H9 (cell line): ENCODE measurements at regions not wholly inside any gene's neighbourhood (a gene's known extent, or its start where the extent isn't known, plus 50 kb on each side); places are given as distances from the start of the nearest gene placed in this dataset.

Experiments used
- DNase-seq: peaks from one replicate; pipeline ENCODE4 v3.0.0-alpha.2; 2017
- H2AFZ ChIP-seq: one replicate; pipeline ENCODE4 v1.6.1; 2013; ENCODE audit warnings: mild to moderate bottlenecking, low read length, control low read depth, moderate library complexity
- H2AK5ac ChIP-seq: 2 replicates; pipeline ENCODE4 v1.6.1; 2013; ENCODE audit warnings: low read length, control low read depth, mixed read lengths; ENCODE audit not compliant: insufficient read length
- H2BK120ac ChIP-seq: one replicate; pipeline ENCODE4 v1.6.1; 2013; ENCODE audit warnings: low read depth, mild to moderate bottlenecking, low read length, control low read depth, inconsistent platforms; ENCODE audit not compliant: poor library complexity, severe bottlenecking
- H2BK12ac ChIP-seq: 2 replicates; pipeline ENCODE4 v1.6.1; 2013; ENCODE audit warnings: low read length, control low read depth, mixed read lengths, low read depth; ENCODE audit not compliant: insufficient read length
- H2BK15ac ChIP-seq: 2 replicates; pipeline ENCODE4 v1.6.1; 2013; ENCODE audit warnings: low read depth, low read length, control low read depth
- H2BK20ac ChIP-seq: one replicate; pipeline ENCODE4 v1.6.1; 2013; ENCODE audit warnings: low read depth, mild to moderate bottlenecking, low read length, control low read depth, inconsistent platforms; ENCODE audit not compliant: poor library complexity, severe bottlenecking
- H2BK5ac ChIP-seq: 2 replicates; pipeline ENCODE4 v1.6.1; 2013; ENCODE audit warnings: low read length, control low read depth, mixed read lengths; ENCODE audit not compliant: insufficient read length
- H3K14ac ChIP-seq: 2 replicates; pipeline ENCODE4 v1.6.1; 2013; ENCODE audit warnings: low read length, control low read depth; ENCODE audit not compliant: insufficient read depth
- H3K18ac ChIP-seq: 2 replicates; pipeline ENCODE4 v1.6.1; 2013; ENCODE audit warnings: low read depth, mild to moderate bottlenecking, mixed read lengths, low read length, control low read depth; ENCODE audit not compliant: insufficient read length
- H3K23ac ChIP-seq: 2 replicates; pipeline ENCODE4 v1.6.1; 2013; ENCODE audit warnings: low read length, control low read depth, mixed read lengths, low read depth; ENCODE audit not compliant: insufficient read length
- H3K23me2 ChIP-seq: 2 replicates; pipeline ENCODE4 v1.6.1; 2013; ENCODE audit warnings: low read depth, mild to moderate bottlenecking, mixed read lengths, low read length, control low read depth; ENCODE audit not compliant: insufficient read length, poor library complexity, severe bottlenecking
- H3K27ac ChIP-seq: 2 replicates; pipeline ENCODE4 v1.5.1; 2013; ENCODE audit warnings: low read length, control low read depth, mixed read lengths, low read depth; ENCODE audit not compliant: insufficient read length
- H3K27me3 ChIP-seq: 2 replicates; pipeline ENCODE4 v1.6.1; 2013; ENCODE audit warnings: low read length, control low read depth, inconsistent platforms; ENCODE audit not compliant: insufficient read depth
- H3K4ac ChIP-seq: 2 replicates; pipeline ENCODE4 v1.6.1; 2013; ENCODE audit warnings: low read depth, mild to moderate bottlenecking, control low read depth, inconsistent platforms, low read length, moderate library complexity
- H3K4me1 ChIP-seq: 2 replicates; pipeline ENCODE4 v1.6.1; 2013; ENCODE audit warnings: low read length, control low read depth, inconsistent platforms; ENCODE audit not compliant: insufficient read depth
- H3K4me2 ChIP-seq: 2 replicates; pipeline ENCODE4 v1.6.1; 2013; ENCODE audit warnings: low read length, control low read depth, mixed read lengths; ENCODE audit not compliant: insufficient read length, insufficient read depth
- H3K56ac ChIP-seq: 2 replicates; pipeline ENCODE4 v1.6.1; 2013; ENCODE audit warnings: low read depth, mild to moderate bottlenecking, mixed read lengths, low read length, control low read depth; ENCODE audit not compliant: insufficient read length
- H3K79me1 ChIP-seq: 2 replicates; pipeline ENCODE4 v1.6.1; 2013; ENCODE audit warnings: low read depth, mild to moderate bottlenecking, moderate library complexity, low read length, control low read depth, inconsistent platforms; ENCODE audit not compliant: insufficient read depth, poor library complexity, severe bottlenecking
- H3K79me2 ChIP-seq: 2 replicates; pipeline ENCODE4 v1.6.1; 2013; ENCODE audit warnings: low read length, control low read depth, inconsistent platforms; ENCODE audit not compliant: insufficient read depth
- H3K9ac ChIP-seq: 2 replicates; pipeline ENCODE4 v1.6.1; 2013; ENCODE audit warnings: low read length, control low read depth, mixed read lengths; ENCODE audit not compliant: insufficient read length; ENCODE audit errors: extremely low read depth
- H3K9me3 ChIP-seq: one replicate; pipeline ENCODE4 v1.6.1; 2013; ENCODE audit warnings: low read depth, low read length, inconsistent platforms; ENCODE audit not compliant: control insufficient read depth
- H3T11ph ChIP-seq: one replicate; pipeline ENCODE4 v1.6.1; 2013; ENCODE audit warnings: mild to moderate bottlenecking, low read length, control low read depth, inconsistent platforms
- H4K20me1 ChIP-seq: one replicate; pipeline ENCODE4 v1.6.1; 2013; ENCODE audit not compliant: control insufficient read depth, insufficient read length, insufficient read depth
- H4K5ac ChIP-seq: 2 replicates; pipeline ENCODE4 v1.6.1; 2013; ENCODE audit warnings: low read depth, mild to moderate bottlenecking, mixed read lengths, low read length, control low read depth; ENCODE audit not compliant: insufficient read length
- H4K8ac ChIP-seq: replicated peaks from 2 replicates; pipeline ENCODE4 v1.6.1; 2013; ENCODE audit warnings: low read length, control low read depth, mixed read lengths, low read depth; ENCODE audit not compliant: insufficient read length
- H4K91ac ChIP-seq: 2 replicates; pipeline ENCODE4 v1.6.1; 2013; ENCODE audit warnings: low read depth, mild to moderate bottlenecking, moderate library complexity, mixed read lengths, low read length, control low read depth; ENCODE audit not compliant: insufficient read length
- H3K27ac Mint-ChIP-seq, 3 experiments: 2 replicates in 2 of 3; 3 replicates in 1 of 3; pipeline ENCODE4 v1.8.0; 2020 to 2021; ENCODE audit warnings: mixed read lengths in 3 of 3, mild to moderate bottlenecking in 1 of 3, moderate library complexity in 1 of 3
- H3K27me3 Mint-ChIP-seq: 2 replicates; pipeline ENCODE4 v1.8.0; 2021; ENCODE audit warnings: low read depth, mild to moderate bottlenecking, moderate library complexity, mixed read lengths
- H3K36me3 Mint-ChIP-seq, 3 experiments: 2 replicates in 2 of 3; 3 replicates in 1 of 3; pipeline ENCODE4 v1.8.0; 2020 to 2021; ENCODE audit warnings: low read depth in 3 of 3, mixed read lengths in 3 of 3; ENCODE audit not compliant: insufficient read depth in 1 of 3
- H3K4me1 Mint-ChIP-seq, 2 experiments: 2 replicates each; pipeline ENCODE4 v1.8.0; 2020; ENCODE audit warnings: mixed read lengths in 2 of 2
- H3K4me3 Mint-ChIP-seq, 2 experiments: 2 replicates in 1 of 2; 3 replicates in 1 of 2; pipeline ENCODE4 v1.8.0; 2020 to 2021; ENCODE audit warnings: mild to moderate bottlenecking in 2 of 2, mixed read lengths in 2 of 2, moderate library complexity in 1 of 2
- H3K9me3 Mint-ChIP-seq, 2 experiments: 2 replicates in 1 of 2; 3 replicates in 1 of 2; pipeline ENCODE4 v1.8.0; 2020; ENCODE audit warnings: mild to moderate bottlenecking in 2 of 2, mixed read lengths in 2 of 2, moderate library complexity in 1 of 2
- CTCF ChIP-seq: fragments of 200-600 bp; sonication (generic); conservative IDR thresholded peaks from 3 replicates; pipeline ENCODE4 v1.8.0; 2021; ENCODE audit warnings: antibody characterized with exemption, mild to moderate bottlenecking
- WGBS: extraction: QIAGEN DNeasy Blood & Tissue Kit; methylation state at CpG from one replicate; pipeline ENCODE4 v1.1.7; 2013; ENCODE audit warnings: missing lambda C conversion rate, low lambda C conversion rate, mixed read lengths; ENCODE audit not compliant: insufficient read length; ENCODE audit errors: extremely low coverage; 5-methylcytosine and 5-hydroxymethylcytosine counted together

GRCh38 chr10:118971187-118971586, 58.3 kb upstream of the NANOS1 start:
- H4K20me1 ChIP-seq: no peaks in the 10 kb centered on the region
- H3K56ac ChIP-seq: no peak overlapping the region
- no peaks in the 10 kb centered on the region for H3K23me2 ChIP-seq
- no peaks in the 10 kb centered on the region for H3K79me2 ChIP-seq
- no peak overlapping the region for H2BK5ac ChIP-seq
- H2BK15ac ChIP-seq: no peak overlapping the region
- Mint-ChIP-seq H3K27me3 (peaks cover 1% of the 10 kb centered on the region), H3K4me3 (no peak overlapping the region), H3K9me3 (peaks cover 12 to 20% of the 10 kb centered on the region in 2 experiments), H3K4me1 (no peaks in the 10 kb centered on the region), H3K27ac (no peak overlapping the region), H3K36me3 (peaks cover 0 to 8% (median 7%) of the 10 kb centered on the region in 3 experiments; a peak in 5 of 7 replicates)
- H3K4me2 ChIP-seq: no peak overlapping the region
- no peak overlapping the region for H3K14ac ChIP-seq
- H2BK20ac ChIP-seq: no peak overlapping the region
- H3K18ac ChIP-seq: no peak overlapping the region
- no peak overlapping the region for H2AFZ ChIP-seq
- H3K27me3 ChIP-seq: no peaks in the 10 kb centered on the region
- WGBS: no CpG with 5 or more reads among the region's 7 CpGs
- H2BK120ac ChIP-seq: no peak overlapping the region
- H3K23ac ChIP-seq: no peak overlapping the region
- no peak overlapping the region for H4K5ac ChIP-seq
- H4K91ac ChIP-seq: no peak overlapping the region
- no peak for DNase-seq
- no peak overlapping the region for H4K8ac ChIP-seq
- H3K9me3 ChIP-seq: no peaks in the 10 kb centered on the region
- no peak overlapping the region for H3K9ac ChIP-seq
- no peaks in the 10 kb centered on the region for H3K79me1 ChIP-seq
- H3K4ac ChIP-seq: no peak overlapping the region
- no peak overlapping the region for H2AK5ac ChIP-seq
- H3K27ac ChIP-seq: no peak overlapping the region
- no peak overlapping the region for H3T11ph ChIP-seq
- no peak overlapping the region for H2BK12ac ChIP-seq
- H3K4me1 ChIP-seq: no peaks in the 10 kb centered on the region
- TF ChIP-seq CTCF: no peak
